HCT116 (cell line): ENCODE measurements at regions not wholly inside any gene's neighbourhood (a gene's known extent, or its start where the extent isn't known, plus 50 kb on each side); places are given as distances from the start of the nearest gene placed in this dataset.
"Not testable (repeated sequence)": the region's sequence is repeated elsewhere in the genome, so short reads cannot be mapped to it uniquely, and the experiment has no call there.

Experiments
- ATF3 ChIP-seq: IDR thresholded peaks from 2 replicates; pipeline ENCODE4 v1.6.1; 2012
- CEBPB ChIP-seq: IDR thresholded peaks from 2 replicates; pipeline ENCODE4 v1.6.1; 2012; ENCODE audit warnings: low read depth
- CTCF ChIP-seq, 3 experiments: fragments of 200-600 bp in 1 of 3; sonication (generic) in 1 of 3; IDR thresholded peaks in 2 of 3; conservative IDR thresholded peaks in 1 of 3; 2 replicates each; pipeline ENCODE4 v1.5.1; 2012 to 2017; ENCODE audit warnings: low read depth in 2 of 3, low read length in 2 of 3, antibody characterized with exemption in 1 of 3, borderline replicate concordance in 1 of 3, control low read depth in 1 of 3, mild to moderate bottlenecking in 1 of 3, mixed read lengths in 1 of 3, mixed run types in 1 of 3, moderate library complexity in 1 of 3; ENCODE audit not compliant: insufficient read depth in 1 of 3
- EZH2 ChIP-seq: fragments of 200-600 bp; sonication (generic); IDR thresholded peaks from 2 replicates; pipeline ENCODE4 v1.6.1; 2017; ENCODE audit warnings: antibody characterized with exemption, mixed run types
- JUND ChIP-seq: IDR thresholded peaks from 2 replicates; pipeline ENCODE4 v1.6.1; 2012
- POLR2A ChIP-seq: IDR thresholded peaks from 2 replicates; pipeline ENCODE4 v1.7.0; 2011; ENCODE audit warnings: borderline replicate concordance; ENCODE audit not compliant: insufficient read depth, insufficient read length; ENCODE audit errors: extremely low read depth
- POLR2AphosphoS5 ChIP-seq: IDR thresholded peaks from 2 replicates; pipeline ENCODE4 v1.6.1; 2011; ENCODE audit warnings: mild to moderate bottlenecking, low read depth, low read length, moderate library complexity
- SP1 ChIP-seq: IDR thresholded peaks from 2 replicates; pipeline ENCODE4 v1.6.1; 2012; ENCODE audit warnings: low read depth
- SRF ChIP-seq: IDR thresholded peaks from 2 replicates; pipeline ENCODE4 v1.6.1; 2012; ENCODE audit warnings: low read depth
- TCF7L2 ChIP-seq: IDR thresholded peaks from 2 replicates; pipeline ENCODE4 v1.7.0; 2011; ENCODE audit warnings: borderline replicate concordance, inconsistent platforms; ENCODE audit not compliant: insufficient read depth, insufficient read length; ENCODE audit errors: extremely low read depth
- YY1 ChIP-seq: IDR thresholded peaks from 2 replicates; pipeline ENCODE4 v1.6.1; 2011; ENCODE audit warnings: low read length, low read depth, moderate library complexity, mild to moderate bottlenecking; ENCODE audit not compliant: insufficient replicate concordance; ENCODE audit errors: extremely low read depth
- ZNF274 ChIP-seq: fragments of 200-500 bp; sonication (Bioruptor generic); IDR thresholded peaks from 2 replicates; pipeline ENCODE4 v1.6.1; 2014; ENCODE audit warnings: mild to moderate bottlenecking, low read depth, low read length, inconsistent platforms

- TF ChIP-seq CTCF (IDR thresholded peaks at IDR 0.05 in 2 of 3, conservative IDR thresholded peaks at IDR 0.05 in 1 of 3; ENCODE audit: borderline replicate concordance in 1 of 3, insufficient read depth in 1 of 3, low read depth in 2 of 3, low read length in 2 of 3); YY1; EZH2; SP1; POLR2AphosphoS5; JUND; ZNF274; TCF7L2; POLR2A; ATF3; CEBPB; SRF: not testable (repeated sequence)
These were observed 155.7 kb downstream of the ADRA2C start for GRCh38 chr4:3921902-3922301.
